Uterus (tissue), 3 donors: ENCODE measurements at regions not wholly inside any gene's neighbourhood (a gene's known extent, or its start where the extent isn't known, plus 50 kb on each side); places are given as distances from the start of the nearest gene placed in this dataset.
"Not testable (repeated sequence)": the region's sequence is repeated elsewhere in the genome, so short reads cannot be mapped to it uniquely, and the experiment has no call there.

ENCODE experiments used
- DNase-seq, 2 donors: peaks; one replicate each; pipeline ENCODE4 v3.0.0-alpha.2; 2019 to 2020
- H3K27ac ChIP-seq, 2 donors: fragments of 200-600 bp; sonication (generic); 1 replicate in 1 of 2; 2 replicates in 1 of 2; pipeline ENCODE4 v1.5.1; 2016 to 2018
- H3K27me3 ChIP-seq, 2 donors: fragments of 200-600 bp; sonication (generic); one replicate each; pipeline ENCODE4 v1.5.1; 2018 to 2019; ENCODE audit warnings: control low read depth in 1 of 2
- H3K36me3 ChIP-seq, 2 donors: fragments of 200-600 bp; sonication (generic); one replicate each; pipeline ENCODE4 v1.5.1; 2019; ENCODE audit warnings: control low read depth in 1 of 2
- H3K4me1 ChIP-seq, 2 donors: fragments of 200-600 bp; sonication (generic); one replicate each; pipeline ENCODE4 v1.5.1; 2018 to 2019; ENCODE audit warnings: control low read depth in 1 of 2
- H3K4me3 ChIP-seq, 2 donors: fragments of 200-600 bp; sonication (generic); 1 replicate in 1 of 2; 2 replicates in 1 of 2; pipeline ENCODE4 v1.5.1; 2018 to 2019; ENCODE audit warnings: mild to moderate bottlenecking in 1 of 2
- H3K9me3 ChIP-seq, 2 donors: fragments of 200-600 bp; sonication (generic); one replicate each; pipeline ENCODE4 v1.5.1; 2019; ENCODE audit warnings: control low read depth in 1 of 2
- CTCF ChIP-seq, 4 experiments: fragments of 200-600 bp in 2 of 4; fragments of 450-650 bp in 2 of 4; sonication (generic) in 2 of 4; IDR thresholded peaks; one replicate each; pipeline ENCODE4 v1.5.1; 2016 to 2019; ENCODE audit warnings: antibody characterized with exemption in 4 of 4, mild to moderate bottlenecking in 2 of 4, moderate library complexity in 1 of 4
- POLR2A ChIP-seq, 2 donors: fragments of 450-650 bp; IDR thresholded peaks; one replicate each; pipeline ENCODE4 v1.6.1; 2016; ENCODE audit warnings: antibody characterized with exemption in 2 of 2, mild to moderate bottlenecking in 1 of 2, moderate library complexity in 1 of 2
- intact Hi-C: fragments of 100-400 bp; cut with DNase I; formaldehyde crosslinking; loops from one replicate; pipeline ENCODE4 v1.15.1; 2023; ENCODE audit warnings: low total_unique reads
- donor health status: DM: yes; HTN: yes; CAD: no.

- Histone ChIP-seq H3K4me3 (no peak overlapping the region), H3K36me3 (no peaks in the 10 kb centered on the region), H3K4me1 (no peaks in the 10 kb centered on the region), H3K9me3 (no peaks in the 10 kb centered on the region), H3K27me3 (no peaks in the 10 kb centered on the region), H3K27ac (no peak overlapping the region)
- TF ChIP-seq CTCF (IDR thresholded peaks at IDR 0.05) (no peak), POLR2A (IDR thresholded peaks at IDR 0.05) (no peak)
- DNase-seq: no peak
- intact Hi-C loops: no loop called here
Measured at GRCh38 chr2:234395891-234396420, 100.9 kb downstream of the ARL4C start.

GRCh38 chr2:234394450-234394849 is 102.4 kb downstream of the ARL4C start:
- Histone ChIP-seq H3K27ac (no peak overlapping the region), H3K4me1 (no peaks in the 10 kb centered on the region), H3K9me3 (no peaks in the 10 kb centered on the region), H3K4me3 (no peak overlapping the region), H3K36me3 (no peaks in the 10 kb centered on the region), H3K27me3 (no peaks in the 10 kb centered on the region)
- no peak for DNase-seq
- TF ChIP-seq CTCF (IDR thresholded peaks at IDR 0.05) (no peak), POLR2A (IDR thresholded peaks at IDR 0.05) (no peak)
- intact Hi-C loops: no loop called here

GRCh38 chr2:234393354-234393753 is 103.5 kb downstream of the ARL4C start:
- intact Hi-C loops: no loop called here
- Histone ChIP-seq H3K9me3 (no peaks in the 10 kb centered on the region), H3K4me3 (no peak overlapping the region), H3K4me1 (no peaks in the 10 kb centered on the region), H3K36me3 (no peaks in the 10 kb centered on the region), H3K27me3 (no peaks in the 10 kb centered on the region), H3K27ac (no peak overlapping the region)
- no peak for DNase-seq
- no peak for TF ChIP-seq POLR2A (IDR thresholded peaks at IDR 0.05)
- TF ChIP-seq CTCF (IDR thresholded peaks at IDR 0.05): no peak

GRCh38 chr2:234392041-234392615 is 104.8 kb downstream of the ARL4C start:
- Histone ChIP-seq H3K9me3 (no peaks in the 10 kb centered on the region), H3K27me3 (no peaks in the 10 kb centered on the region), H3K36me3 (no peaks in the 10 kb centered on the region), H3K4me1 (no peaks in the 10 kb centered on the region), H3K4me3 (no peak overlapping the region), H3K27ac (no peak overlapping the region)
- TF ChIP-seq POLR2A (IDR thresholded peaks at IDR 0.05): no peak
- TF ChIP-seq CTCF (IDR thresholded peaks at IDR 0.05): no peak
- intact Hi-C loops: no loop called here
- DNase-seq: no peak

GRCh38 chr2:234391625-234392024 is 105.3 kb downstream of the ARL4C start:
- TF ChIP-seq CTCF (IDR thresholded peaks at IDR 0.05): no peak
- TF ChIP-seq POLR2A (IDR thresholded peaks at IDR 0.05): no peak
- Histone ChIP-seq H3K27ac (no peak overlapping the region), H3K36me3 (no peaks in the 10 kb centered on the region), H3K4me1 (no peaks in the 10 kb centered on the region), H3K9me3 (no peaks in the 10 kb centered on the region), H3K27me3 (no peaks in the 10 kb centered on the region), H3K4me3 (no peak overlapping the region)
- DNase-seq: no peak
- intact Hi-C loops: no loop called here

- H3K4me3 ChIP-seq, H3K27me3 ChIP-seq, H3K9me3 ChIP-seq, H3K4me1 ChIP-seq, DNase-seq, intact Hi-C loops, H3K27ac ChIP-seq, H3K36me3 ChIP-seq: not testable (repeated sequence)
Measured at GRCh38 chr2:234389661-234390060, 107.2 kb downstream of the ARL4C start.
